ENCODE measurements at regions not wholly inside any gene's neighbourhood (a gene's known extent, or its start where the extent isn't known, plus 50 kb on each side); places are given as distances from the start of the nearest gene placed in this dataset.

GRCh38 chr18:39441648-39442047, 1876.0 kb upstream of the CELF4 start:
- no peak for TF ChIP-seq YY1 (IDR thresholded peaks at IDR 0.05; ENCODE audit: insufficient read depth, insufficient read length)
- no peak for TF ChIP-seq ZNF274 (IDR thresholded peaks at IDR 0.05; ENCODE audit: low read depth, low read length)

All from NT2/D1 (cell line).